Esophagus muscularis mucosa (tissue), 4 donors: ENCODE measurements at regions not wholly inside any gene's neighbourhood (a gene's known extent, or its start where the extent isn't known, plus 50 kb on each side); places are given as distances from the start of the nearest gene placed in this dataset.

ENCODE experiments used
- EP300 ChIP-seq: sonication (generic); formaldehyde crosslinking; IDR thresholded peaks from one replicate; pipeline ENCODE4 v1.6.1; 2017; ENCODE audit warnings: antibody characterized with exemption
- POLR2A ChIP-seq: fragments of 450-650 bp; IDR thresholded peaks from one replicate; pipeline ENCODE4 v1.6.1; 2017; ENCODE audit warnings: antibody characterized with exemption, moderate library complexity, mild to moderate bottlenecking, low read depth
- POLR2AphosphoS5 ChIP-seq, 2 donors: sonication (generic); formaldehyde crosslinking; IDR thresholded peaks; one replicate each; pipeline ENCODE4 v1.6.1; 2017; ENCODE audit warnings: antibody characterized with exemption in 2 of 2
- TF ChIP-seq, protein P1 (sequence below), 3 experiments: fragments of 200-600 bp in 2 of 3; fragments of 450-650 bp in 1 of 3; sonication (generic) in 2 of 3; IDR thresholded peaks; one replicate each; pipeline ENCODE4 v1.5.1; 2017 to 2019; ENCODE audit warnings: antibody characterized with exemption in 3 of 3, mild to moderate bottlenecking in 2 of 3, moderate library complexity in 1 of 3

DNA sequence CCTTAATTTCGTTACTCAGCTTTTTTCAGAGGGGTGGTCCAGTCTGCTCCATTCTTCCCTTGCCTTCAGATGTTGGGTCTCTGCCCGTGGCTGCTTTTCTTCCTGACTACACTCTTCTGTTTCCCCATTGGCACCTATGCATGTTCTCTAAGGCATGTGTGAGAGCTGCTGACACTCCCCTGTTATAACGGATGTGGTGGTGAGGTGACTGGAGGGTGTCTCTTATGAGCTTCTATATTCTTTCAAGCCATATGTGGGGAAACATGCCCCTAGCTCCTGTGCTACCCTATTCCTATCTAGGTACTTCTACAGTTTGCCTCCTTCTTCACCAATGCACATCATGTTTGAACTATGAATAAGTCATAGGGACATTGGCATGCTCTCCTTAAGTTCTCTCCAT lies 643.2 kb downstream of the RPL10L start:
- TF ChIP-seq POLR2A (no peak), POLR2AphosphoS5 (IDR thresholded peaks at IDR 0.05) (no peak), EP300 (no peak)
- TF ChIP-seq, protein P1, sequence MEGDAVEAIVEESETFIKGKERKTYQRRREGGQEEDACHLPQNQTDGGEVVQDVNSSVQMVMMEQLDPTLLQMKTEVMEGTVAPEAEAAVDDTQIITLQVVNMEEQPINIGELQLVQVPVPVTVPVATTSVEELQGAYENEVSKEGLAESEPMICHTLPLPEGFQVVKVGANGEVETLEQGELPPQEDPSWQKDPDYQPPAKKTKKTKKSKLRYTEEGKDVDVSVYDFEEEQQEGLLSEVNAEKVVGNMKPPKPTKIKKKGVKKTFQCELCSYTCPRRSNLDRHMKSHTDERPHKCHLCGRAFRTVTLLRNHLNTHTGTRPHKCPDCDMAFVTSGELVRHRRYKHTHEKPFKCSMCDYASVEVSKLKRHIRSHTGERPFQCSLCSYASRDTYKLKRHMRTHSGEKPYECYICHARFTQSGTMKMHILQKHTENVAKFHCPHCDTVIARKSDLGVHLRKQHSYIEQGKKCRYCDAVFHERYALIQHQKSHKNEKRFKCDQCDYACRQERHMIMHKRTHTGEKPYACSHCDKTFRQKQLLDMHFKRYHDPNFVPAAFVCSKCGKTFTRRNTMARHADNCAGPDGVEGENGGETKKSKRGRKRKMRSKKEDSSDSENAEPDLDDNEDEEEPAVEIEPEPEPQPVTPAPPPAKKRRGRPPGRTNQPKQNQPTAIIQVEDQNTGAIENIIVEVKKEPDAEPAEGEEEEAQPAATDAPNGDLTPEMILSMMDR (IDR thresholded peaks at IDR 0.05): no peak
